Psoas muscle (tissue), 7 donors: ENCODE measurements at regions not wholly inside any gene's neighbourhood (a gene's known extent, or its start where the extent isn't known, plus 50 kb on each side); places are given as distances from the start of the nearest gene placed in this dataset.

Experiments
- ATAC-seq, 4 donors: fragments of 200-7000 bp; cut with Tn5 transposase; one replicate each; pipeline ENCODE4 v1.9.1; 2020; ENCODE audit warnings: moderate library complexity in 3 of 4, mild to moderate bottlenecking in 2 of 4
- DNase-seq, 2 donors: peaks; one replicate each; pipeline ENCODE4 v3.0.0-alpha.2; 2020
- H3K27ac ChIP-seq: fragments of 200-600 bp; one replicate; pipeline ENCODE4 v1.8.0; 2022
- H3K27me3 ChIP-seq, 3 donors: fragments of 200-600 bp in 1 of 3; one replicate each; pipeline versions ENCODE4 v1.6.1 to v1.8.0; 2013 to 2022; ENCODE audit warnings: low read length in 2 of 3, mild to moderate bottlenecking in 2 of 3, moderate library complexity in 1 of 3; ENCODE audit not compliant: insufficient read depth in 3 of 3
- H3K36me3 ChIP-seq, 2 donors: fragments of 200-600 bp in 1 of 2; one replicate each; pipeline versions ENCODE4 v1.6.1 to v1.8.0; 2013 to 2022; ENCODE audit warnings: low read depth in 1 of 2, mild to moderate bottlenecking in 1 of 2, moderate library complexity in 1 of 2; ENCODE audit not compliant: insufficient read depth in 1 of 2
- H3K4me1 ChIP-seq: fragments of 200-600 bp; one replicate; pipeline ENCODE4 v1.8.0; 2022
- H3K4me3 ChIP-seq: fragments of 200-600 bp; one replicate; pipeline ENCODE4 v1.8.0; 2022; ENCODE audit warnings: mild to moderate bottlenecking
- H3K9me3 ChIP-seq: fragments of 200-600 bp; one replicate; pipeline ENCODE4 v1.8.0; 2022
- WGBS, 3 donors: extraction: QIAGEN DNeasy Blood & Tissue Kit; methylation state at CpG; one replicate each; pipeline versions ENCODE4 v1.1.6 to v1.1.7; 2013; 5-methylcytosine and 5-hydroxymethylcytosine counted together
- intact Hi-C, 2 donors: fragments of 100-400 bp; cut with DNase I; formaldehyde crosslinking; loops; one replicate each; pipeline versions ENCODE4 v1.11.0 to v1.14.2; 2022
- TF ChIP-seq, protein P1 (sequence below): fragments of 200-600 bp; IDR thresholded peaks from one replicate; pipeline ENCODE4 v1.8.0; 2022; ENCODE audit warnings: antibody characterized with exemption
- donor health status: healthy with polysubstance abuse.
- donor health status: DM: no; HTN: no; CAD: no; lungs with moderate emphysema.
- donor health status: Bipolar disorder and iron deficiency.
- donor health status: healthy.
- donor health status: DM: yes; HTN: yes; CAD: no.
- donor health status: DM: no; HTN: no; CAD: no.
- donor health status: DM: yes; HTN: yes; CAD: no.

DNA sequence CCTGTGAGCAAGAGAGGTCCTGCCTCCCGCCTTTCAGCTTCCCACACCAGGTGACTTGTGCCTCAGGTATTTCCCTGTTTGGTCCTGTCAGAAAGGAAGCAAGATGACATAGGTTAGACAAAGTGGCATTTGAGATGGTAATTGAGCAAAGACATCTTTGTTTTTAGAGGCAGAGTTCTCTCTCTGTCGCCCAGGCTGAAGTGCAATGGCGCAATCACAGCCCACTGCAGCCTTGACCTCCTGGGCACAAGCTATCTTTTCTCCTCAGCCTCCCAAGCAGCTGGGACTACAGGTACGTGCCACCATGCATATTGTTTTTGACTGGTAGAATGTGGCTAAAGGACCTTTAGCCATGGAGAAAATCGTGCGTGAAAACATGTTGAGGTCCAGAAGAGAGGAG is 339.1 kb downstream of the FGF9 start:
- 85 to 91% (median 88%) methylated on average over 6 of the region's 6 CpGs for WGBS, 3 donors
- H3K4me1 ChIP-seq: no peaks in the 10 kb centered on the region
- TF ChIP-seq, protein P1, sequence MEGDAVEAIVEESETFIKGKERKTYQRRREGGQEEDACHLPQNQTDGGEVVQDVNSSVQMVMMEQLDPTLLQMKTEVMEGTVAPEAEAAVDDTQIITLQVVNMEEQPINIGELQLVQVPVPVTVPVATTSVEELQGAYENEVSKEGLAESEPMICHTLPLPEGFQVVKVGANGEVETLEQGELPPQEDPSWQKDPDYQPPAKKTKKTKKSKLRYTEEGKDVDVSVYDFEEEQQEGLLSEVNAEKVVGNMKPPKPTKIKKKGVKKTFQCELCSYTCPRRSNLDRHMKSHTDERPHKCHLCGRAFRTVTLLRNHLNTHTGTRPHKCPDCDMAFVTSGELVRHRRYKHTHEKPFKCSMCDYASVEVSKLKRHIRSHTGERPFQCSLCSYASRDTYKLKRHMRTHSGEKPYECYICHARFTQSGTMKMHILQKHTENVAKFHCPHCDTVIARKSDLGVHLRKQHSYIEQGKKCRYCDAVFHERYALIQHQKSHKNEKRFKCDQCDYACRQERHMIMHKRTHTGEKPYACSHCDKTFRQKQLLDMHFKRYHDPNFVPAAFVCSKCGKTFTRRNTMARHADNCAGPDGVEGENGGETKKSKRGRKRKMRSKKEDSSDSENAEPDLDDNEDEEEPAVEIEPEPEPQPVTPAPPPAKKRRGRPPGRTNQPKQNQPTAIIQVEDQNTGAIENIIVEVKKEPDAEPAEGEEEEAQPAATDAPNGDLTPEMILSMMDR: no peak
- H3K9me3 ChIP-seq: no peaks in the 10 kb centered on the region
- intact Hi-C loops: no loop called here
- H3K27ac ChIP-seq: no peak overlapping the region
- no peaks in the 10 kb centered on the region for H3K36me3 ChIP-seq
- no peak overlapping the region for H3K4me3 ChIP-seq
- DNase-seq: no peak
- H3K27me3 ChIP-seq: peaks cover 0 to 2% (median 0%) of the 10 kb centered on the region in 3 donors
- ATAC-seq: no peak

DNA sequence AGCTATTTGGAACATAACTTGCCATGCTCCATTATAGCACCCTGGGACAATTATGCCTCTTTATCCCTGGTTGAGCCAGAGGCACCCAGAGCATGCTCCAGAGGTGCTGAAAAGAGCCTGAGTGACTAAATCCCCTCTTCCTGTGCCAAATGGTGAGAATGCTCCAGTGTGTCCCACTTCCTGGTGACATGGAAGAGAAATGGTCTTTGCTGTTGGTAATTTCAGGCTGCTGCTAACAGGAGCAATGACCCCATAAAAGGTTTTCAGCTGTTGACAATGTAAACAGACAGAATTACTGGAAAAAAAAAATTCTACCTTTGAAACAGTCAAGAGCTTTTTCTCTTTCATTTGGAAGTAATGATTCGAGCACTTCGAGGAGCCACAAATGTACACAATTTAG is 341.8 kb downstream of the FGF9 start:
- no peaks in the 10 kb centered on the region for H3K36me3 ChIP-seq
- H3K4me1 ChIP-seq: no peaks in the 10 kb centered on the region
- no peak overlapping the region for H3K4me3 ChIP-seq
- H3K27me3 ChIP-seq: peaks cover 0 to 2% (median 0%) of the 10 kb centered on the region in 3 donors
- no peak overlapping the region for H3K27ac ChIP-seq
- no peak for ATAC-seq
- intact Hi-C loops: no loop called here
- DNase-seq: no peak
- 58 to 76% (median 69%) methylated on average over 2 of the region's 2 CpGs for WGBS, 3 donors
- TF ChIP-seq, protein P1: no peak
- H3K9me3 ChIP-seq: no peaks in the 10 kb centered on the region

DNA sequence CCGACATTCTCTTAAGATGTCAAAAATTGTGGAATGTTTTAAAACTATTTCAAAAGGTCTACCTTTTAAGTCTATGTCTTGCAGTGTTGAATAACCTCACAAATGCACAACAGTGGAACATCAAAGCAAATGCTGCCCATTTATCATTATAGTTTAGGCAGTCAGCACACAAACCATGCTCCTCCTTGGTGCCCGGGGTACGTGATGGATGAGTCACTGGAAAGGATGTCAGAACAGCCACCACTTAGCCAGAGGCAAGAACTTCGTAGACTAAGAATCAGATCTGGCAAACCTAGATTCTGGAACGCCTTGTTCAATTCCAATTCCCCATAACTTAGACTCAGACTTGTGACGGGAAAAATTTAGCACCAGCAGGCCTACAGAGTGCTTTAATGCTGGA is 343.6 kb downstream of the FGF9 start:
- Histone ChIP-seq H3K4me1 (no peaks in the 10 kb centered on the region), H3K27me3 (peaks cover 0 to 2% (median 0%) of the 10 kb centered on the region in 3 donors), H3K4me3 (no peak overlapping the region), H3K27ac (no peak overlapping the region), H3K36me3 (no peaks in the 10 kb centered on the region), H3K9me3 (no peaks in the 10 kb centered on the region)
- 45 to 62% (median 53%) methylated on average over 6 of the region's 6 CpGs for WGBS, 3 donors
- DNase-seq (no peak), ATAC-seq (no peak)
- TF ChIP-seq, protein P1: no peak
- intact Hi-C loops: no loop called here

DNA sequence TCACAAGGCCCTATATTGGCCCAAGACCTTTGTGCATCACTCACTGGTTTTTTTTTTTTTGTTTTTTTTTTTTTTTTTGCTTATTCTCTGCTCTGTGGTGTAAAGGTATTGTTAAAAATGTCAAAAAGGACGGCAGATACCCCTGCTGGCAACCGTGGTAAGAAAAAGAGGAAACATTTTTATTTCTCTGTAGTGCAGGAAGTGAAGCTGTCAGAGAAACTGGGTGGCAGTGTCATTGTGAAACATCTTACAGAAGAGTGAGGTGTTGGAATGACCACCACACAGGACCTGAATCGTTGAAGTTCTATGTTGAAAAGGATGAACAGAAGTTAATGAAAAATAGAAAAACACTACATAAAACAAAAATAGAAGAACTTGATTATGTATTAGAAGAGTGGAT is 346.4 kb downstream of the FGF9 start:
- intact Hi-C loops: no loop called here
- Histone ChIP-seq H3K36me3 (no peaks in the 10 kb centered on the region), H3K27ac (no peak overlapping the region), H3K9me3 (no peaks in the 10 kb centered on the region), H3K4me3 (no peak overlapping the region), H3K27me3 (peaks cover 0 to 2% (median 0%) of the 10 kb centered on the region in 3 donors), H3K4me1 (no peaks in the 10 kb centered on the region)
- no peak for ATAC-seq
- TF ChIP-seq, protein P1: no peak
- WGBS, 3 donors: 46 to 67% (median 58%) methylated on average over 3 of the region's 3 CpGs
- no peak for DNase-seq

DNA sequence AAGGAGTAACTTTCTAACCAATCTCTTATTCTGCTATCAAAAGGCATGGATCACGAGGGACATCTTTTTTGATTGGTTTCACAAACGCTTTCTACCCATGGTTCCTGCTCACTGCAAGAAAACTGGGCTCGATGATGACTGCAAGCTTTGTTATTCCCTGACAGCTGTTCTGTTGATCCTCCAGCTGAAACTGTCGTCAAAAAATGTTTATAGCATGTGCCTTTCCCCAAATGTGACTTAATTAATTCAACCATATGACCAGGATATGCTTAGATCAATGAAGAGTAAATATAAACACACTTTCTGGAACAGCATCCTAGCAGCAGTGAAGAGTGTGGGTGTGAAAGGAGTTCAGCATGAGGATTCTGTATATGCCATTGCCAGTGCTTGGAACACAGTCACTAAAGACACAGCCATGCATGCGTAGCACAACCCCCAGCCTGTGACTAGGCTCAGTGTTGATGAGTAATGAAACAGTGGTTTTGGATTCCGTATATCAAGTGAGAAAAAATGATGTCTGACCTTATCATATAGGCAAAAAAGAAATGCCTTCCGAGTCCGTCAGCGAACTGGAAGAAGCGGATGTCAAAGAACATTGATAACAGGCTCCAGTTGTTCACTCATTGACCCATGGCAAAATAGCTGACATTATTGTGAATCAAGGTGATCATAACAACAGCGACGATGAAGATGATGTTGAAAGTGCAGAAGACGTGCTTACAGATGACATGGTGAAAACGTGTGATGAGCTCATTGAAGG is 347.4 kb downstream of the FGF9 start:
- Histone ChIP-seq H3K4me3 (no peak overlapping the region), H3K27ac (no peak overlapping the region), H3K27me3 (peaks cover 0 to 2% (median 0%) of the 10 kb centered on the region in 3 donors), H3K9me3 (no peaks in the 10 kb centered on the region), H3K4me1 (no peaks in the 10 kb centered on the region), H3K36me3 (no peaks in the 10 kb centered on the region)
- ATAC-seq (no peak), DNase-seq (no peak)
- intact Hi-C loops: no loop called here
- TF ChIP-seq, protein P1: no peak
- 69 to 78% (median 70%) methylated on average over 14 of the region's 14 CpGs for WGBS, 3 donors
